Globus pallidus (tissue), 1 donor: ENCODE measurements at regions not wholly inside any gene's neighbourhood (a gene's known extent, or its start where the extent isn't known, plus 50 kb on each side); places are given as distances from the start of the nearest gene placed in this dataset.
"Not testable (repeated sequence)": the region's sequence is repeated elsewhere in the genome, so short reads cannot be mapped to it uniquely, and the experiment has no call there.

Source experiments
- DNase-seq: peaks from one replicate; pipeline ENCODE4 v3.0.0-alpha.2; 2015; ENCODE audit warnings: low spot score

GRCh38 chr3:82509106-82509842 is 747.8 kb upstream of the GBE1 start:
- DNase-seq, result no peak

DNA sequence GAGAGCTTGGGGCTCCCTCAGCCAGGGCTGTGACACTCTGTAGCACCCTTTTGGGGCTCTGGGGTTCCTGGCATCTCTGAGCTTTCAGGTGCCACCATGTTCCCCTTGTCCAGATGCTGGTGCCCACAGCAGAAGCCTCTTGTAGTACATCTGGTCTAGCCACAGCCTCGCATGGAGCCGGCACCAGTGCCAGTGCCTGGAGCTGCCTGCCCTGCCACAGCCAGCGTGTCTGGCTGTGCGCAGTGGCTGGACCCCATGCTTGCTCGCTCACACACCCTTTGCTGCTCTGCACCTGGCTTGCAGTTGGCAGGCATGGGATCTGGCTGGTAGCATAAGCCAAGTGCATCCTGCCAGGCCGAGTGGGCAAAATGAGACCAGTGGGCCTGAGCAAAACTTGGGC is 744.8 kb upstream of the GBE1 start:
- no peak for DNase-seq

- DNase-seq, result no peak
These were observed 743.8 kb upstream of the GBE1 start for GRCh38 chr3:82505079-82505756.

GRCh38 chr3:82498186-82498585 is 736.7 kb upstream of the GBE1 start:
- DNase-seq, result no peak

GRCh38 chr3:82496890-82497560 is 735.6 kb upstream of the GBE1 start:
- DNase-seq, result no peak

DNA sequence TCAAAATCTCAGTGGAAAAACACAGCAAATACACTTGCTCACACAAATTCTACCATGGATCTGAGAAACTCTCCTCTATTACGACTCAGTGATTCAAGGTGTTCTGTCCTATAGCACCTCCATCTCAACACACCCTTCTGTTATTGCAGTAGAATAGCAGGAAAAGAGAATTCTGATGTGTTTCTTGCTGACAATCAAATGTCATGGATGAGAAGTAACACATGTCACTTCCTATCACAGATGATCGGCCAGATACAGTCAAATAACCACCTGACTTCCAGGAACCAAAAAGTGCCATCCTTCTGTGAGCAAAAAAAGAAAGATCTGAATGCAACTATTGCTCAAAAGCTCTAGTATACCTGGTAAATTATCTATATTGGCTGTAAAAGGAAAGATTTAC is 734.2 kb upstream of the GBE1 start:
- no peak for DNase-seq

DNA sequence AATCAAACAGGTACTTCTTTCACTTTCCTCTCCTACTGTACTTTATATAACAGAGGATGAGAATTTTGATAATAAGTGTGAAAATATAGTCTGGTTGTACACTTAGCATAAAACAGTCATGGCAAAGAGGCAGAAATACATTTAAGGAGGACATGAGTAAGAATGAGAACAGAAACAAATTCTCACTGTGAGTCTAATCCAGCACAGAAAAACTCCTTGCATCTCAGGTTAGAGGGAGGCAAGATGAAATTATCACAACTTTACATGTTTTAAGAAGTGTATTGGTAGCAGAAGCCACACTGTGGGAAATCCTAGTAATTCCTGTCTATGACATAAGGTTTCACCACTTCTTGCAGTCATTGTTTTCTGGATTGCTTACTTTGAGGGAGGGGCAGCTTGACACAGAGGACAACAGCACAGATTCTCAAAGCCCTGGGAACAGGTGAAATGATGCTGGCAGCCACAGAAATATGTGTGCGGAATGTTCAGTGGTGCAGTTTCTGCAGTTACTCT is 733.6 kb upstream of the GBE1 start:
- DNase-seq, result no peak

DNA sequence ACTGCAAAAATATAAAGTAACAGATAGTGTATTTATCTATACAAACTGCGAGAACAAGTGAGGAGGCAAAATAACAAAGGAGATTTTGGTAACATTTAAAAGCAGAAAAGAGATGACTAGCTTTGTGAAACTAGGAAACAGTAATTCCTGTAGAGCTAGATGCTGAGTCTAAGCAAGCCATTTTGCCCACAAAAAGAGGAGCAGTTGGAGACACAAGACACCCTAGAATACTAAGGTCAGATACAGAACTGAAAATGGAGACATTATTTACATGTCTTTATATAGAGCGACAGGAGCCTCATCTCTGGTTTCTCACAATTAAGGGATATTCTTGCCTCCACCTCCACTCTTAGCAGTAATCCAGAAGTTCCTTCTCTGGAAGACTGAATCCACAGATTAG is 732.4 kb upstream of the GBE1 start:
- DNase-seq, result no peak

DNA sequence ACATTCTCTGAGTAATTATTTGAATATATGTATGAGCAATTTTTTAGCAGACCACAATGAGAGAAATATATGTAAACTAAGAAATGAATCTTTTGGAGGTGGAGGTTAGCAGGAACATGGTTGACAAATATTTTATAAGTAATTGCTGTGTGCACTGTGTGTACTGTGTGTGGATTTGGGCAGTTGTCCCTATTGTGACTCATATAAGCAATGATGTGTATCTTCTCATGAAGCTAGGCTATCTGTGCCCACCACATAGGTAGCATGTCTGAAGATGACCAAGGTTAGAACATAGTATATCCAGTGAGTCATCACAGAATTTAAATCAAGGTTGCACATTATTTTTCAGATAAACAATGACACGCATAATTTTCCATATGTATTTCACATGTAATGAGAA is 713.9 kb upstream of the GBE1 start:
- DNase-seq, result no peak

DNA sequence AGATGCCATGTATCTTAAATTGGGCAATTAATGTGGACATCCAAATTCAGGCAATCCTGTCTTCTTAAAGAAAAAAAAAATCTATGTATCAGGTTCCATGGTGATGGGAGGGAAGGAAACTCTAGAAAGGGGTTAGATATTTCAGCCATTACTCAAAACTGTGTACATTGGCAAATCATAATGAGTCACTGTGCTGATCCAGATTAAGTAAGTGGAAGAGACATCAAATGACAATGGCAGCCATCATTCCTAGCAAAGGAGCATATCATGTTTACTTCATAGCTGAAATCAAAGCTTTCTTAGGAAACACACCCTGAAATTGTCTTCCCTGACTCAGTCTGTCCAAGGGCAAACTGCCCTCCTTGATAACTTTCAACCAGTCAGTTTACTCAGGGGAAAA is 713.3 kb upstream of the GBE1 start:
- DNase-seq, result no peak

DNA sequence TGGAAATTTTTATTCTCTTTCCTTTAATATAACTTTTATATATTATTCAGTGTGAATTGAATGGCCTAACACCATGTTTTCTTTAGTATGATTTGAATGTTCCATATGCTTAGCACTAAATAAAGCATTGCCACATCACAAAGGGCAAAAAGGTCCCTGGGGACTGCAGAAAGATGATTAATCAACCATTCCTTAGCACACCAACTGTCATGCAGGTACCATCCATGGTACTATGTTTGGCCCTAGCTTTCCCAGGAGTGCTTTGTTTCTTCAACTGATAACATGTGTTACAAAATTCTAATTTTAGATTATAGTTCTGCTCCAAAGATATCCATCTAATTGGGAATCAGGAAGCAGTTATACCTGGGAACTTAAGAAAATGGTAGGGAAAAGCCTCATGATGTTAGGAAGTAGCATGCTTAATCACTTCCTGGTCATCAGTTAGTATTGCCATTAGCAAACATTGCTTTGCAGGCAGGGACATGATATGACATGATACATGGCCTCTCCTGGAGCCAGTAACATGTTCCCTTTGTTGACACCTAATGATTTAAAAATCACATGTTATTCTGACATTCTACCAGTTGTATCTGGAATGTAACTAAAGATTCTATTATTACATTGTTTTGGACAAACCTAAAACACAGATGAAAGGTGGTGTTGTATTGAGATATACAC is 712.6 kb upstream of the GBE1 start:
- no peak for DNase-seq

GRCh38 chr3:82467051-82467450 is 705.6 kb upstream of the GBE1 start:
- DNase-seq, result no peak

DNA sequence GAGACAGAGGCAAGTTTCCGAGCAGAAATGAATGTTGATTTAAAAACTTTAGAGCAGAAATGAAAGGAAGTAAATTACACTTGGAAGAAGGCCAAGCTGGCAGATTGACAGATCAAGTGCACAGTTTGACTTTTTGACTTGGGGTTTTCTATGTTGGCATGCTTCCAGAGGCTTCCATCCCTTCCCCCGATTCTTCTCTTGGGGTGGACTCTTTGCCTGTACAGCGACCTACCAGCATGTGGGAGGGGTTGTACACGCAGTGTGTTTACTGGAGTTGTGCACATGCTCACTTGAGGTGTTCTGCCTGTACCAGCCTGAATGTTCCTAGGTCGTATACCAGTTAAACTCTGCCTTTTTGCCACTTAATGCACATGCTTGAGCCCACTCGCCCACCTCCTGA is 701.5 kb upstream of the GBE1 start:
- no peak for DNase-seq

DNA sequence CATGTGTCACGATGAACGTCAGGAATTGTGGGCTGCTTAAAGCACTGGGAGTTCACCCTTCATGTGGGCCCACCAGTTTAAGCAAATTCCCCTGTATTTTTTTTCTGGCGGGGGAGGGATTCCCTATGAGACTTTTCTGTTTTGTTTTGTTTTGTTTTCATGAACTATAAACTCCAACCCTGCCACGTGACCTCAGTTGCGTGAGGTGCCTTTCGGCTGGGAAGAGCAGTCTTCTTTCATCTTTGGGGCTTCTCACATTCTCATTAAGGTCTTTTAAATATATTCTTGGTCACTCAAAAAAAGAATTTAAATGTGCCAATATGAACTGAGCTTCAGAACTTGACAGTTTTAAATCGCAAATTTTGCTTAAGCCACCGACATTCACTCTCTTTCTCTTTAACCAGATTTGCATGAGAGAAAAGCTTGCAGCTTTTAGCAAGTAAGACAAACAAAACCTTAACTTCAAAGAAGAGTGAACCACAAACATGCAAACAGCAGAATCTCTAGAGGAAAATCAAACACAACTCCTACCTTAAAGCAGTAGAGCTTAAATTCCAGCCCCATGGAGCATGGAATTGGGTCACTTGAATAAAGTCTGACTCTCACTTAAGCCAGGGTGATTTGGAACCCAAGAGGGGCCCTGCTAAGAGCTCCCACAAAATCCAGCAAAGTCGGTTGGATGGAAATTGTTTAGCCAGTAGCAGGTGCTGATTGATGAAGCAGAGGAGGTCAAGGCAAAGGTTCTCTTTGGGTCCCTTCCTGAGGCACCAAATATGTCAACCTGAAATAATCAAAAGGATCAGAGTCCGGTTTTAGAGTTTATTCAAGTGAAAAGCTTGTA is 699.8 kb upstream of the GBE1 start:
- DNase-seq, result no peak

- no peak for DNase-seq
These were observed 686.9 kb upstream of the GBE1 start for GRCh38 chr3:82448320-82448719.

- DNase-seq, result not testable (repeated sequence)
These were observed 667.4 kb upstream of the GBE1 start for GRCh38 chr3:82428821-82429220.

- no peak for DNase-seq
These were observed 662.5 kb upstream of the GBE1 start for GRCh38 chr3:82424031-82424339.

DNA sequence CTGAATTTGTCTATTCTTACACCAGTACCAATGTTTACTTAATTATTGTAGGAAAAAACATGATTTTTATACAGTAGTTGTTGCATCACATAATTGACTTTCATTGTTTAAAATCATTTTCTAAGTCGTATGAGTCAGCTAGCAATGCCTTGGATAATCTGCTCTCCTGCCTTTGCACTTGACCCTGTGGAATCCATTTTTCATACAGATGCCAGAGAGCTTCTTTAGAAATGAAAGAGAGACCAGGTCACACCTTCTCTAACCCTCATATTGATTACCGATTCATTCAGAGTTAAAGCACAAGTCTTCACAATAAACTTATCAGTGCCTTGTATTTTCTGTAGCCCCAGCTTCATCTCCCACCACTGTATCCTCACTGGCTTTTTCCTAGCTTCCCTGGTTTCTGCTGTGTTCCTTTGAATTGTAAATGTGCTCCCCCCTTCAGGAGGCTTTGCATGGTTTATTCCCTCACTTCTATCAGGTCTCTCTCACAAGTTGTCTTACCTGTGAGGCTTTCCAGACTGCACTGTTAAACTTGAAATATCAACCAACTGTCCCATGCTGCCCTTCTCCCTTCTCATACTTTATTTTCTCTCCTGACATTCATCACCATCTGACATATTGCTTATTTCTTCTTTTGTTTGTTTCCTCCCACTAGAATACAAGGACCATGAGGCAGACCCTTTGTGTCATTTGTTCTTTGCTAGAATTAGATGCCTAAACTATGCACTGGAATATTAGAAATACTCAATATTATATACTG is 662.0 kb upstream of the GBE1 start:
- no peak for DNase-seq

- no peak for DNase-seq
These were observed 655.4 kb upstream of the GBE1 start for GRCh38 chr3:82416830-82417229.

- no peak for DNase-seq
These were observed 654.9 kb upstream of the GBE1 start for GRCh38 chr3:82416349-82416748.

- DNase-seq, result no peak
These were observed 651.7 kb upstream of the GBE1 start for GRCh38 chr3:82413171-82413570.
